SK-N-SH (cell line): ENCODE measurements at regions not wholly inside any gene's neighbourhood (a gene's known extent, or its start where the extent isn't known, plus 50 kb on each side); places are given as distances from the start of the nearest gene placed in this dataset.

ENCODE experiments used
- CTCF ChIA-PET: fragments of 300-600, 350-600 bp; formaldehyde crosslinking; extraction: SDS; loops from one replicate; lab custom pipeline; 2021; lab: Yijun Ruan, JAX
- POLR2A ChIA-PET: fragments of 350-600 bp; sonication (Branson Sonifier 250); formaldehyde crosslinking; extraction: SDS; loops from one replicate; lab custom pipeline; 2020; ENCODE audit warnings: antibody characterized with exemption, inconsistent platforms; lab: Yijun Ruan, JAX
- DNase-seq: peaks from one replicate; pipeline ENCODE4 v3.0.0; 2012
- H2AFZ ChIP-seq: fragments of 200-600 bp; sonication (generic); 2 replicates; pipeline ENCODE4 v1.8.1; 2016; ENCODE audit warnings: antibody characterized with exemption, mild to moderate bottlenecking, low read depth
- H3F3A ChIP-seq: fragments of 200-600 bp; sonication (generic); replicated peaks from 2 replicates; pipeline ENCODE3; 2016; ENCODE audit warnings: antibody characterized with exemption, mild to moderate bottlenecking; ENCODE audit not compliant: insufficient read depth
- H3K27ac ChIP-seq, 2 experiments: fragments of 200-500 bp in 1 of 2; fragments of 200-600 bp in 1 of 2; sonication (Bioruptor generic) in 1 of 2; sonication (generic), shearing (Covaris generic) in 1 of 2; 2 replicates each; pipeline versions ENCODE4 v1.5.1 to v1.6.1; 2014 to 2016; ENCODE audit warnings: low read depth in 2 of 2, inconsistent platforms in 1 of 2, low read length in 1 of 2, mild to moderate bottlenecking in 1 of 2, mixed read lengths in 1 of 2
- H3K27me3 ChIP-seq: fragments of 200-600 bp; sonication (generic), shearing (Covaris generic); 2 replicates; pipeline ENCODE4 v1.6.1; 2016; ENCODE audit warnings: mixed run types; ENCODE audit not compliant: insufficient read depth
- H3K36me3 ChIP-seq, 2 experiments: fragments of 200-500 bp in 1 of 2; fragments of 200-600 bp in 1 of 2; sonication (Bioruptor generic) in 1 of 2; sonication (generic) in 1 of 2; replicated peaks in 1 of 2; 2 replicates each; pipeline versions ENCODE3 to v1.5.1; 2014 to 2016; ENCODE audit warnings: low read length in 1 of 2, mild to moderate bottlenecking in 1 of 2; ENCODE audit not compliant: insufficient read depth in 2 of 2, control insufficient read depth in 1 of 2
- H3K4me1 ChIP-seq, 2 experiments: fragments of 200-500 bp in 1 of 2; fragments of 200-600 bp in 1 of 2; sonication (Bioruptor generic) in 1 of 2; sonication (generic), shearing (Covaris generic) in 1 of 2; 2 replicates each; pipeline versions ENCODE4 v1.5.1 to v1.6.1; 2014 to 2016; ENCODE audit warnings: low read depth in 1 of 2, low read length in 1 of 2, mixed run types in 1 of 2; ENCODE audit not compliant: insufficient read depth in 2 of 2, control insufficient read depth in 1 of 2
- H3K4me2 ChIP-seq: fragments of 200-600 bp; sonication (generic), shearing (Covaris generic); 2 replicates; pipeline ENCODE4 v1.6.1; 2017; ENCODE audit warnings: mixed run types
- H3K4me3 ChIP-seq, 2 experiments: fragments of 200-500 bp in 1 of 2; fragments of 200-600 bp in 1 of 2; sonication (Bioruptor generic) in 1 of 2; sonication (generic), shearing (Covaris generic) in 1 of 2; 2 replicates each; pipeline versions ENCODE4 v1.5.1 to v1.8.1; 2014 to 2016; ENCODE audit warnings: low read depth in 2 of 2, inconsistent platforms in 1 of 2, low read length in 1 of 2, mild to moderate bottlenecking in 1 of 2, mixed read lengths in 1 of 2, moderate library complexity in 1 of 2
- H3K79me2 ChIP-seq: fragments of 200-600 bp; sonication (generic); 2 replicates; pipeline ENCODE4 v1.8.1; 2017; ENCODE audit warnings: mild to moderate bottlenecking; ENCODE audit not compliant: insufficient read depth
- H3K9ac ChIP-seq: fragments of 200-600 bp; sonication (generic); 2 replicates; pipeline ENCODE4 v1.6.1; 2017; ENCODE audit warnings: mixed run types
- H3K9me2 ChIP-seq: fragments of 200-600 bp; sonication (generic); 2 replicates; pipeline ENCODE4 v1.6.1; 2017; ENCODE audit warnings: mixed run types
- H3K9me3 ChIP-seq: fragments of 200-600 bp; sonication (generic); 2 replicates; pipeline ENCODE4 v1.6.1; 2017; ENCODE audit warnings: mixed run types, mild to moderate bottlenecking, moderate library complexity
- H4K20me1 ChIP-seq: fragments of 200-600 bp; sonication (generic); 2 replicates; pipeline ENCODE4 v1.6.1; 2017; ENCODE audit warnings: mild to moderate bottlenecking, mixed run types; ENCODE audit not compliant: insufficient read depth
- EZH2phosphoT487 ChIP-seq: fragments of 200-600 bp; sonication (generic); IDR thresholded peaks from 2 replicates; pipeline ENCODE4 v1.6.1; 2017; ENCODE audit warnings: low read depth, mixed run types, mild to moderate bottlenecking, antibody characterized with exemption, moderate library complexity, borderline replicate concordance
- FOXM1 ChIP-seq: IDR thresholded peaks from 2 replicates; pipeline ENCODE4 v1.4.0; 2012; ENCODE audit warnings: low read depth, mild to moderate bottlenecking
- GABPA ChIP-seq: IDR thresholded peaks from 2 replicates; pipeline ENCODE4 v1.4.0; 2012; ENCODE audit warnings: low read depth, mild to moderate bottlenecking
- MEF2A ChIP-seq: IDR thresholded peaks from 2 replicates; pipeline ENCODE4 v1.4.0; 2012; ENCODE audit warnings: low read depth, borderline replicate concordance
- MXI1 ChIP-seq: IDR thresholded peaks from 2 replicates; pipeline ENCODE4 v1.6.1; 2012; ENCODE audit warnings: mild to moderate bottlenecking, low read depth, low read length, improper control_type of control experiment
- NRF1 ChIP-seq: IDR thresholded peaks from 2 replicates; pipeline ENCODE4 v1.6.1; 2012; ENCODE audit warnings: low read depth, mild to moderate bottlenecking, low read length
- RAD21 ChIP-seq: IDR thresholded peaks from 2 replicates; pipeline ENCODE4 v1.6.1; 2012; ENCODE audit warnings: mild to moderate bottlenecking, low read length
- RCOR1 ChIP-seq: fragments of 150-350 bp; IDR thresholded peaks from 2 replicates; pipeline ENCODE4 v1.6.1; 2017; ENCODE audit warnings: antibody characterized with exemption, low read length
- SMC3 ChIP-seq: IDR thresholded peaks from 2 replicates; pipeline ENCODE4 v1.6.1; 2012; ENCODE audit warnings: low read depth, low read length, improper control_type of control experiment
- TAF1 ChIP-seq: IDR thresholded peaks from 2 replicates; pipeline ENCODE4 v1.6.1; 2012; ENCODE audit warnings: low read depth, mild to moderate bottlenecking, low read length, moderate library complexity, borderline replicate concordance
- TCF12 ChIP-seq: IDR thresholded peaks from 2 replicates; pipeline ENCODE4 v1.4.0; 2012
- TEAD4 ChIP-seq: IDR thresholded peaks from 2 replicates; pipeline ENCODE4 v1.4.0; 2012; ENCODE audit warnings: mild to moderate bottlenecking, borderline replicate concordance; ENCODE audit not compliant: insufficient read depth
- YY1 ChIP-seq: IDR thresholded peaks from 2 replicates; pipeline ENCODE4 v1.4.0; 2012; ENCODE audit warnings: low read depth, mild to moderate bottlenecking
- WGBS: methylation state at CpG from one replicate; pipeline ENCODE4 v1.1.6; 2017; ENCODE audit warnings: low lambda C conversion rate; 5-methylcytosine and 5-hydroxymethylcytosine counted together
- TF ChIP-seq, protein P1 (sequence below): IDR thresholded peaks from 2 replicates; pipeline ENCODE4; 2012
- TF ChIP-seq, protein P2 (sequence below): IDR thresholded peaks from 2 replicates; pipeline ENCODE4 v1.4.0; 2012; ENCODE audit warnings: low read depth, borderline replicate concordance
- TF ChIP-seq, protein P3 (sequence below): IDR thresholded peaks from 2 replicates; pipeline ENCODE4 v1.4.0; 2012; ENCODE audit warnings: low read depth
- TF ChIP-seq, protein P4 (sequence below): fragments of 150-350 bp; IDR thresholded peaks from 2 replicates; pipeline ENCODE4 v1.6.1; 2016; ENCODE audit warnings: mild to moderate bottlenecking, low read depth, low read length

DNA sequence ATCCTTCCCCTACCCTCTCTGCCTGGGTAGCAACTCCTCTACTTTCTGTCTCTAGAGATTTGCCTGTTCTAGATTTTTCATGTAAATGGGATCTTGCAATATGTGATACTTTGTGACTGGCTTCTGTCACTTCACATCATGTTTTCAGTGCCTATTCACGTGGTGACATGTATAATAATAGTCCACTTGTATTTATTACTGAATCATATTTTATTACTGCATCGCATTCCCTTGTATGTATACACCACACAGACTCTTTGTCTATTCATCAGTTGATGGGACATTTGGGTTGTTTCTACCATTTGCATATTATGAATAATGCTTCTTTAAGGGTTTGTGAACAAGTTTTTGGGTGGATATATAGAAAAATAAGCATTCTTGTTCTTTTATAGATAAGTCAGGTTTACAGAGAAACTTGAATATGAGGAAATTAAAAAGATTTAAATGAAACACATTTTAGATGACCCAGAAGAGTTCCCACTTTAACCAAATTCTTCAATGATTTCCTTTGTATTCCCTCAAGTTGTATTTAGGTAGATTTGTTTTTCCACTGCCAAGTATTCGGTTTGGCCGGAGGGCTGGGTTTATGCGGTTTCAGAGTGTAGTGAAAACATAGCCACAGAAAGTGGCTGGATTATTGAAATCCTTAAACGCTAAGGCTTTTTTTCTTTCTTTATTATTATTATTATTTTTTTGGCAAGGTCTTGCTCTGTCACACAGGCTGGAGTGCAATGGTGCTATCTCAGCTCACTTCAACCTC is 178.7 kb upstream of the TMTC1 start:
- DNase-seq = no peak
- 68% methylated on average over 6 of the region's 6 CpGs for WGBS
- POLR2A ChIA-PET = no interaction called here

DNA sequence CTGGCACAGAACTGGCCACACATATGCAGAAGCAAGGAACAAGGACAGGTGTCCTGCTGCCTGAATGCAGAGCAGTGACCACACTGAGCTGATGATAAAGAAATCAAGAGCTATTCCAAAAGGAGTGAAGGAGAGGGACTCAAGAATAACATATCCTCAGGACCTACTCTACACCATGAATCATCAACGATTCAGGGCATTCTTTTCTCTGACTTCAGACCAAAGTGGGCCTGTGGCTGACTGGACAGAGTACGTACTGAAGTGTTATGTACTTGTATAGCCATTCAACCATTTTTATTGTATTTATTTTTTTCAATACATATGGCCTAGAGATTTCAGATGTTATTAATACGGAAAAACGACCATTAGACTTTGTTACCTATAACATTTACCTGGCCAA is 177.5 kb upstream of the TMTC1 start:
- Histone ChIP-seq H3K9me3 (no peaks in the 10 kb centered on the region), H3K79me2 (no peaks in the 10 kb centered on the region), H3K9ac (no peak overlapping the region), H3K9me2 (no peaks in the 10 kb centered on the region), H3K4me3 (no peak overlapping the region), H3K36me3 (no peaks in the 10 kb centered on the region), H3K27ac (no peak overlapping the region), H3K27me3 (no peaks in the 10 kb centered on the region), H4K20me1 (no peaks in the 10 kb centered on the region), H3K4me2 (no peak overlapping the region), H3K4me1 (no peaks in the 10 kb centered on the region), H3F3A (no peaks in the 10 kb centered on the region), H2AFZ (no peak overlapping the region)
- TF ChIP-seq NRF1 (no peak), RCOR1 (no peak), RAD21 (no peak)
- CTCF ChIA-PET = no interaction called here
- DNase-seq = no peak
- POLR2A ChIA-PET = no interaction called here
- 42% methylated on average over 4 of the region's 4 CpGs for WGBS

More for the DNA sequence above, 178.7 kb upstream of the TMTC1 start:
- TF ChIP-seq TEAD4 = no peak
- TF ChIP-seq, protein P1, sequence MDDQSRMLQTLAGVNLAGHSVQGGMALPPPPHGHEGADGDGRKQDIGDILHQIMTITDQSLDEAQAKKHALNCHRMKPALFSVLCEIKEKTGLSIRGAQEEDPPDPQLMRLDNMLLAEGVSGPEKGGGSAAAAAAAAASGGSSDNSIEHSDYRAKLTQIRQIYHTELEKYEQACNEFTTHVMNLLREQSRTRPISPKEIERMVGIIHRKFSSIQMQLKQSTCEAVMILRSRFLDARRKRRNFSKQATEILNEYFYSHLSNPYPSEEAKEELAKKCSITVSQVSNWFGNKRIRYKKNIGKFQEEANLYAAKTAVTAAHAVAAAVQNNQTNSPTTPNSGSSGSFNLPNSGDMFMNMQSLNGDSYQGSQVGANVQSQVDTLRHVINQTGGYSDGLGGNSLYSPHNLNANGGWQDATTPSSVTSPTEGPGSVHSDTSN = no peak
- TF ChIP-seq SMC3 = no peak
- CTCF ChIA-PET = no interaction called here
- Histone ChIP-seq H3K4me3 (no peak overlapping the region), H3K4me2 (no peak overlapping the region), H3K36me3 (no peaks in the 10 kb centered on the region), H3K9me2 (no peaks in the 10 kb centered on the region), H3K79me2 (no peaks in the 10 kb centered on the region), H2AFZ (no peak overlapping the region), H3K27ac (no peak overlapping the region), H3K9me3 (no peaks in the 10 kb centered on the region), H3K9ac (no peak overlapping the region), H3K4me1 (no peaks in the 10 kb centered on the region), H3F3A (no peaks in the 10 kb centered on the region), H3K27me3 (no peaks in the 10 kb centered on the region), H4K20me1 (no peaks in the 10 kb centered on the region)

DNA sequence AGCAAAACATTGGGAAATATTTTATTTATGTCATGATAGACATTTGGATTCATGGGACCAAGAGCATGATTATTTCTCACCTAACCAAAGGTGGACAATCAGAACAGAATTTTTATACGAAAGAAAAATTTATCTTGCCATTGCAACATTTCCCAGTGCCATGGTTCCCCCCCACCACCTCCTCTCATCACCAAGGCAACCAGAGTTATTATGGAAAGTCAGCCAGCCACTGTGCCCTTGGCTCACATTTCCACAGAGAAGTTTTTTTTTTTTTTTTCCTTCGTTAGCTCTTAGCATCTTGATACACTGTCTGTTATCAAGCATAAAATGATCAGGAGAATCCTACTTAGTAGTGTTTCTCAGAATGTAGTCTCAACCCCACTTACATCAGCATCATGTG is 176.4 kb upstream of the TMTC1 start:
- Histone ChIP-seq H3K4me1 (no peaks in the 10 kb centered on the region), H3K27me3 (no peaks in the 10 kb centered on the region), H3K27ac (no peak overlapping the region), H3F3A (no peaks in the 10 kb centered on the region), H3K4me2 (no peak overlapping the region), H4K20me1 (no peaks in the 10 kb centered on the region), H2AFZ (no peak overlapping the region), H3K36me3 (no peaks in the 10 kb centered on the region), H3K9me3 (no peaks in the 10 kb centered on the region), H3K79me2 (no peaks in the 10 kb centered on the region), H3K9me2 (no peaks in the 10 kb centered on the region), H3K9ac (no peak overlapping the region), H3K4me3 (no peak overlapping the region)
- DNase-seq = no peak
- CTCF ChIA-PET = no interaction called here
- POLR2A ChIA-PET = no interaction called here
- WGBS = 44% methylated on average over 2 of the region's 2 CpGs
- TF ChIP-seq, protein P2, sequence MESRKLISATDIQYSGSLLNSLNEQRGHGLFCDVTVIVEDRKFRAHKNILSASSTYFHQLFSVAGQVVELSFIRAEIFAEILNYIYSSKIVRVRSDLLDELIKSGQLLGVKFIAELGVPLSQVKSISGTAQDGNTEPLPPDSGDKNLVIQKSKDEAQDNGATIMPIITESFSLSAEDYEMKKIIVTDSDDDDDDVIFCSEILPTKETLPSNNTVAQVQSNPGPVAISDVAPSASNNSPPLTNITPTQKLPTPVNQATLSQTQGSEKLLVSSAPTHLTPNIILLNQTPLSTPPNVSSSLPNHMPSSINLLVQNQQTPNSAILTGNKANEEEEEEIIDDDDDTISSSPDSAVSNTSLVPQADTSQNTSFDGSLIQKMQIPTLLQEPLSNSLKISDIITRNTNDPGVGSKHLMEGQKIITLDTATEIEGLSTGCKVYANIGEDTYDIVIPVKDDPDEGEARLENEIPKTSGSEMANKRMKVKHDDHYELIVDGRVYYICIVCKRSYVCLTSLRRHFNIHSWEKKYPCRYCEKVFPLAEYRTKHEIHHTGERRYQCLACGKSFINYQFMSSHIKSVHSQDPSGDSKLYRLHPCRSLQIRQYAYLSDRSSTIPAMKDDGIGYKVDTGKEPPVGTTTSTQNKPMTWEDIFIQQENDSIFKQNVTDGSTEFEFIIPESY = no peak
- TF ChIP-seq MXI1 (no peak), TCF12 (no peak), SMC3 (no peak), TEAD4 (no peak), GABPA (no peak), EZH2phosphoT487 (no peak), MEF2A (no peak), FOXM1 (no peak), YY1 (no peak), TAF1 (no peak)
- TF ChIP-seq, protein P3, sequence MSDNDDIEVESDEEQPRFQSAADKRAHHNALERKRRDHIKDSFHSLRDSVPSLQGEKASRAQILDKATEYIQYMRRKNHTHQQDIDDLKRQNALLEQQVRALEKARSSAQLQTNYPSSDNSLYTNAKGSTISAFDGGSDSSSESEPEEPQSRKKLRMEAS = no peak
- TF ChIP-seq, protein P4, sequence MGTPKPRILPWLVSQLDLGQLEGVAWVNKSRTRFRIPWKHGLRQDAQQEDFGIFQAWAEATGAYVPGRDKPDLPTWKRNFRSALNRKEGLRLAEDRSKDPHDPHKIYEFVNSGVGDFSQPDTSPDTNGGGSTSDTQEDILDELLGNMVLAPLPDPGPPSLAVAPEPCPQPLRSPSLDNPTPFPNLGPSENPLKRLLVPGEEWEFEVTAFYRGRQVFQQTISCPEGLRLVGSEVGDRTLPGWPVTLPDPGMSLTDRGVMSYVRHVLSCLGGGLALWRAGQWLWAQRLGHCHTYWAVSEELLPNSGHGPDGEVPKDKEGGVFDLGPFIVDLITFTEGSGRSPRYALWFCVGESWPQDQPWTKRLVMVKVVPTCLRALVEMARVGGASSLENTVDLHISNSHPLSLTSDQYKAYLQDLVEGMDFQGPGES = no peak
